ENCODE measurements at regions not wholly inside any gene's neighbourhood (a gene's known extent, or its start where the extent isn't known, plus 50 kb on each side); places are given as distances from the start of the nearest gene placed in this dataset.

DNA sequence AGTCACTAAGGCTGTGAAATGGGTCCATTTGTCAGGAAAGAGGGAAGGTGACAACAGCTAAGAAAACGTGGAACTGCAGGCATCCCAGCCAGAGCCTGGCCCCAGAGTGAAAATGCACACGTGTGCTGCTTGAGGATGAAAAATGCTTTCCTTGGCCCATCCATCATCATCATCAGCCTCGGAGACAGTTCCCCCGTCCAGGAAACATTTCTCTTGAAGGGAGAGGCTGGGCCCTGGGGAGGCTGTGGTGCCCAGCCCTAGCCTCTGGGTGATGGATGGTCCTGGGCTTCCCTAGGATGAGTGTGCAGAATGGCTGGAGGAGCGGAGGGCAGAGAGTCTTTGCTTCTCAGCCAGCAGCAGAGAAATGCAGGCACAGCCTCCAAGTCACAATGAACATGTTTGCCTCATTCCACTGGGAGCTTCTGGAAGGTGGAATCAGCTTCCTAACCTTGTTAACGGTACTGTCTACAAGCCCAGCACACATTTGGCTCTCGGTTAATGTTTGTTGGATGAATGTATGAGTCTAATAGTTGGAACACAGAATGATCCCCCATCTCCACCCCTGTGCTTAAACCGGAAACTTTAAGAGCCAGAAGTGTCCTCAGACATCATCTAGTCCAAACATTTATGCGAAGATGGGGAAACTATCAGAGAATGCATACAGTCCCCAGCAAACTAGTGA, 164.0 kb downstream of the RDH14 start:
- H3K4me1 ChIP-seq (ENCODE audit: control insufficient read depth, insufficient read depth, low read length): no peaks in the 10 kb centered on the region
- TF ChIP-seq POLR2A (IDR thresholded peaks at IDR 0.05; ENCODE audit: low read depth, low read length) (no peak), YY1 (IDR thresholded peaks at IDR 0.05; ENCODE audit: low read depth, low read length) (no peak), SMAD1 (IDR thresholded peaks at IDR 0.05; ENCODE audit: low read depth, partially characterized antibody) (no peak), SRF (IDR thresholded peaks at IDR 0.05; ENCODE audit: low read depth in 2 of 2, low read length in 2 of 2) (no peak), CHD2 (IDR thresholded peaks at IDR 0.05; ENCODE audit: borderline replicate concordance, low read depth, low read length) (no peak), SIX5 (IDR thresholded peaks at IDR 0.05; ENCODE audit: low read depth, low read length, severe bottlenecking) (no peak), NFYB (IDR thresholded peaks at IDR 0.05; ENCODE audit: insufficient read depth, low read depth, low read length) (no peak), POLR2AphosphoS2 (IDR thresholded peaks at IDR 0.05; ENCODE audit: low read depth, low read length) (no peak), MEF2A (IDR thresholded peaks at IDR 0.05; ENCODE audit: insufficient read depth, low read depth, low read length) (no peak)
- TF ChIP-seq, protein P1, sequence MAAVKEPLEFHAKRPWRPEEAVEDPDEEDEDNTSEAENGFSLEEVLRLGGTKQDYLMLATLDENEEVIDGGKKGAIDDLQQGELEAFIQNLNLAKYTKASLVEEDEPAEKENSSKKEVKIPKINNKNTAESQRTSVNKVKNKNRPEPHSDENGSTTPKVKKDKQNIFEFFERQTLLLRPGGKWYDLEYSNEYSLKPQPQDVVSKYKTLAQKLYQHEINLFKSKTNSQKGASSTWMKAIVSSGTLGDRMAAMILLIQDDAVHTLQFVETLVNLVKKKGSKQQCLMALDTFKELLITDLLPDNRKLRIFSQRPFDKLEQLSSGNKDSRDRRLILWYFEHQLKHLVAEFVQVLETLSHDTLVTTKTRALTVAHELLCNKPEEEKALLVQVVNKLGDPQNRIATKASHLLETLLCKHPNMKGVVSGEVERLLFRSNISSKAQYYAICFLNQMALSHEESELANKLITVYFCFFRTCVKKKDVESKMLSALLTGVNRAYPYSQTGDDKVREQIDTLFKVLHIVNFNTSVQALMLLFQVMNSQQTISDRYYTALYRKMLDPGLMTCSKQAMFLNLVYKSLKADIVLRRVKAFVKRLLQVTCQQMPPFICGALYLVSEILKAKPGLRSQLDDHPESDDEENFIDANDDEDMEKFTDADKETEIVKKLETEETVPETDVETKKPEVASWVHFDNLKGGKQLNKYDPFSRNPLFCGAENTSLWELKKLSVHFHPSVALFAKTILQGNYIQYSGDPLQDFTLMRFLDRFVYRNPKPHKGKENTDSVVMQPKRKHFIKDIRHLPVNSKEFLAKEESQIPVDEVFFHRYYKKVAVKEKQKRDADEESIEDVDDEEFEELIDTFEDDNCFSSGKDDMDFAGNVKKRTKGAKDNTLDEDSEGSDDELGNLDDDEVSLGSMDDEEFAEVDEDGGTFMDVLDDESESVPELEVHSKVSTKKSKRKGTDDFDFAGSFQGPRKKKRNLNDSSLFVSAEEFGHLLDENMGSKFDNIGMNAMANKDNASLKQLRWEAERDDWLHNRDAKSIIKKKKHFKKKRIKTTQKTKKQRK (IDR thresholded peaks at IDR 0.05; ENCODE audit: low read depth, low read length): no peak
- ChIA-PET RAD21 (ENCODE audit: unreplicated experiment) (no interaction called here), CTCF (no interaction called here), SMC1A (ENCODE audit: uncharacterized antibody, unreplicated experiment) (no interaction called here), POLR2A (no interaction called here)
- BruUV-seq (replicated peaks): no TSS peak
- H4K20me1 ChIP-seq (ENCODE audit: control insufficient read depth, insufficient read depth): no peaks in the 10 kb centered on the region
- FAIRE-seq (no peak), ATAC-seq (no peak), DNase-seq (ENCODE audit: low read depth, low spot score) (no peak)
- 11% methylated on average over 9 of the region's 9 CpGs for WGBS (ENCODE audit: insufficient coverage, insufficient replicate concordance, low lambda C conversion rate, missing lambda C conversion rate)
- no peak overlapping the region for H3K27ac ChIP-seq (ENCODE audit: control insufficient read depth, insufficient read depth)
- no peaks in the 10 kb centered on the region for H3K79me2 ChIP-seq (ENCODE audit: control insufficient read depth, insufficient read depth, low read length)
- H3K4me2 ChIP-seq (ENCODE audit: control insufficient read depth, insufficient read depth): no peak overlapping the region
- no peak overlapping the region for H2AFZ ChIP-seq (ENCODE audit: control insufficient read depth, low read depth, low read length)
- H3K9me3 ChIP-seq (replicated peaks; ENCODE audit: control insufficient read depth, insufficient read depth, low read length): no peaks in the 10 kb centered on the region
- no peaks in the 10 kb centered on the region for H3K36me3 ChIP-seq (ENCODE audit: control insufficient read depth in 2 of 2, insufficient read depth in 2 of 2, low read length in 1 of 2)
- intact Hi-C loops (cut with micrococcal nuclease; ENCODE audit: unreplicated experiment) (no loop called here), in situ Hi-C loops (cut with MboI) (no loop called here)
- no peak overlapping the region for H3K4me3 ChIP-seq
- no peaks in the 10 kb centered on the region for H3K27me3 ChIP-seq (replicated peaks in 1 of 2; ENCODE audit: control insufficient read depth in 2 of 2, insufficient read depth in 2 of 2, low read length in 1 of 2)
- H3K9ac ChIP-seq (ENCODE audit: control insufficient read depth, insufficient read depth, low read length): no peak overlapping the region
